ENCODE measurements at regions not wholly inside any gene's neighbourhood (a gene's known extent, or its start where the extent isn't known, plus 50 kb on each side); places are given as distances from the start of the nearest gene placed in this dataset.

GRCh38 chr17:34075076-34075475 is 180.0 kb upstream of the CCL2 start:
- TF ChIP-seq NFE2L2 (IDR thresholded peaks at IDR 0.05; ENCODE audit: low read depth, low read length) (no peak), SMC3 (IDR thresholded peaks at IDR 0.05; ENCODE audit: low read depth, low read length) (no peak)
- Histone ChIP-seq H3K4ac (ENCODE audit: low read depth, low read length) (no peak overlapping the region), H4K8ac (ENCODE audit: low read depth in 2 of 2, low read length in 2 of 2) (no peak overlapping the region), H3K14ac (replicated peaks; ENCODE audit: low read depth, low read length) (no peak overlapping the region), H2BK5ac (ENCODE audit: low read depth, low read length, poor library complexity, severe bottlenecking) (no peak overlapping the region), H3K4me2 (ENCODE audit: low read depth, low read length) (no peak overlapping the region), H3K18ac (ENCODE audit: low read depth, low read length) (no peak overlapping the region), H2BK20ac (ENCODE audit: low read depth, low read length) (no peak overlapping the region), H4K91ac (ENCODE audit: insufficient read depth, low read depth, low read length) (no peak overlapping the region), H3K56ac (ENCODE audit: extremely low read depth, insufficient read depth, low read length) (no peak overlapping the region), H4K20me1 (ENCODE audit: insufficient read depth, low read length) (no peaks in the 10 kb centered on the region), H3K9me1 (ENCODE audit: insufficient read depth, low read length) (no peaks in the 10 kb centered on the region), H2AFZ (replicated peaks; ENCODE audit: low read length, poor library complexity) (no peak overlapping the region), H3K27me3 (ENCODE audit: control insufficient read depth, insufficient read depth, low read length) (no peaks in the 10 kb centered on the region), H3K4me1 (ENCODE audit: control insufficient read depth, insufficient read depth, low read length) (no peaks in the 10 kb centered on the region), H2AK9ac (replicated peaks; ENCODE audit: low read depth, low read length, poor library complexity) (no peak overlapping the region), H2BK120ac (ENCODE audit: low read depth, low read length) (no peak overlapping the region), H3K27ac (ENCODE audit: insufficient read depth, low read length) (no peak overlapping the region), H3K23ac (ENCODE audit: low read depth, low read length) (no peak overlapping the region), H3K4me3 (ENCODE audit: insufficient read depth, low read depth, low read length) (no peak overlapping the region), H3K9me3 (ENCODE audit: control insufficient read depth, insufficient read depth, low read length) (peaks cover 5% of the 10 kb centered on the region; the same call in 1 of the 2 replicates), H3K9ac (ENCODE audit: low read depth, low read length) (no peak overlapping the region), H4K5ac (ENCODE audit: low read depth, low read length) (no peak overlapping the region), H3K36me3 (ENCODE audit: control insufficient read depth, insufficient read depth, low read length) (no peaks in the 10 kb centered on the region), H3K79me1 (ENCODE audit: low read depth in 1 of 2, low read length in 2 of 2) (no peaks in the 10 kb centered on the region), H2AK5ac (ENCODE audit: low read depth, low read length) (no peak overlapping the region), H2BK15ac (ENCODE audit: low read depth, low read length) (no peak overlapping the region)
- ATAC-seq (ENCODE audit: low read depth) (no peak), DNase-seq (no peak)
- POLR2A ChIA-PET (ENCODE audit: unreplicated experiment) = no interaction called here
- intact Hi-C loops (cut with micrococcal nuclease) = no loop called here
- BruUV-seq (replicated peaks) = no TSS peak
- in situ Hi-C loops (cut with MboI; ENCODE audit: low sequenced_read_pairs) = no loop called here
- WGBS, 2 experiments (ENCODE audit: extremely low coverage in 2 of 2, insufficient read length in 1 of 2) = 40% methylated on average over 1 of the region's 5 CpGs; no CpG with 5 or more reads in 1 of the 2 experiments
- CTCF ChIA-PET = no interaction called here
- dilution Hi-C loops (cut with HindIII; ENCODE audit: low sequenced_read_pairs, unreplicated experiment) = no loop called here

Measured in IMR-90 (cell line).